Trophoblast cell (in vitro differentiated cells and primary cell): ENCODE measurements at regions not wholly inside any gene's neighbourhood (a gene's known extent, or its start where the extent isn't known, plus 50 kb on each side); places are given as distances from the start of the nearest gene placed in this dataset.

Experiments used
- DNase-seq, 2 donors: peaks; one replicate each; pipeline ENCODE4 v3.0.0-alpha.2; 2016
- H2AFZ ChIP-seq: 2 replicates; pipeline ENCODE4 v1.6.1; 2013; ENCODE audit warnings: low read length, moderate library complexity, mild to moderate bottlenecking; ENCODE audit not compliant: insufficient read depth, poor library complexity
- H2AK5ac ChIP-seq: 2 replicates; pipeline ENCODE4 v1.6.1; 2013; ENCODE audit warnings: mild to moderate bottlenecking, low read length
- H2BK120ac ChIP-seq: 2 replicates; pipeline ENCODE4 v1.6.1; 2013; ENCODE audit warnings: low read length, mild to moderate bottlenecking, moderate library complexity; ENCODE audit not compliant: insufficient read depth, poor library complexity
- H2BK12ac ChIP-seq: 2 replicates; pipeline ENCODE4 v1.6.1; 2013; ENCODE audit warnings: mild to moderate bottlenecking, low read length, moderate library complexity
- H2BK5ac ChIP-seq: 2 replicates; pipeline ENCODE4 v1.6.1; 2013; ENCODE audit warnings: low read length, low read depth, moderate library complexity, mild to moderate bottlenecking; ENCODE audit not compliant: poor library complexity
- H3K14ac ChIP-seq: 2 replicates; pipeline ENCODE4 v1.6.1; 2013; ENCODE audit warnings: mild to moderate bottlenecking, low read length
- H3K18ac ChIP-seq: 2 replicates; pipeline ENCODE4 v1.6.1; 2013; ENCODE audit warnings: mild to moderate bottlenecking, low read length
- H3K23ac ChIP-seq: 2 replicates; pipeline ENCODE4 v1.6.1; 2013; ENCODE audit warnings: low read length
- H3K27ac ChIP-seq: 2 replicates; pipeline ENCODE4 v1.5.1; 2013; ENCODE audit warnings: low read depth, mild to moderate bottlenecking, inconsistent platforms, low read length, moderate library complexity
- H3K27me3 ChIP-seq: 2 replicates; pipeline ENCODE4 v1.6.1; 2013; ENCODE audit warnings: inconsistent platforms, mild to moderate bottlenecking, low read length, moderate library complexity; ENCODE audit not compliant: insufficient read depth
- H3K36me3 ChIP-seq, 2 experiments: 1 replicate in 1 of 2; 2 replicates in 1 of 2; pipeline ENCODE4 v1.6.1; 2013; ENCODE audit warnings: low read length in 2 of 2, mild to moderate bottlenecking in 2 of 2, moderate library complexity in 1 of 2; ENCODE audit not compliant: insufficient read depth in 2 of 2, control insufficient read depth in 1 of 2
- H3K4ac ChIP-seq: 2 replicates; pipeline ENCODE4 v1.6.1; 2013; ENCODE audit warnings: low read depth, mild to moderate bottlenecking, low read length, moderate library complexity
- H3K4me1 ChIP-seq, 2 experiments: 1 replicate in 1 of 2; 2 replicates in 1 of 2; pipeline ENCODE4 v1.6.1; 2013; ENCODE audit warnings: low read length in 2 of 2, mild to moderate bottlenecking in 2 of 2, moderate library complexity in 1 of 2; ENCODE audit not compliant: insufficient read depth in 2 of 2, control insufficient read depth in 1 of 2
- H3K4me2 ChIP-seq: 2 replicates; pipeline ENCODE4 v1.6.1; 2013; ENCODE audit warnings: inconsistent platforms, mild to moderate bottlenecking, low read length, moderate library complexity
- H3K4me3 ChIP-seq: 2 replicates; pipeline ENCODE4 v1.5.1; 2013; ENCODE audit warnings: mild to moderate bottlenecking, low read depth, low read length, inconsistent platforms
- H3K79me1 ChIP-seq: one replicate; pipeline ENCODE4 v1.6.1; 2013; ENCODE audit warnings: low read length
- H3K79me2 ChIP-seq: 2 replicates; pipeline ENCODE4 v1.6.1; 2013; ENCODE audit warnings: low read length, mild to moderate bottlenecking; ENCODE audit not compliant: control insufficient read depth, insufficient read depth, poor library complexity
- H3K9ac ChIP-seq: 2 replicates; pipeline ENCODE4 v1.6.1; 2013; ENCODE audit warnings: mild to moderate bottlenecking, low read length
- H3K9me3 ChIP-seq: 2 replicates; pipeline ENCODE4 v1.6.1; 2013; ENCODE audit warnings: low read depth, mild to moderate bottlenecking, control low read depth, inconsistent platforms, low read length; ENCODE audit not compliant: insufficient read depth
- H4K12ac ChIP-seq: 2 replicates; pipeline ENCODE4 v1.6.1; 2013; ENCODE audit warnings: low read depth, mild to moderate bottlenecking, low read length, moderate library complexity
- H4K8ac ChIP-seq: 2 replicates; pipeline ENCODE4 v1.6.1; 2013; ENCODE audit warnings: low read depth, mild to moderate bottlenecking, low read length, moderate library complexity
- H4K91ac ChIP-seq: one replicate; pipeline ENCODE4 v1.6.1; 2013; ENCODE audit warnings: low read depth, mild to moderate bottlenecking, low read length, moderate library complexity
- WGBS: extraction: QIAGEN DNeasy Blood & Tissue Kit; methylation state at CpG from one replicate; pipeline ENCODE4 v1.1.7; 2013; ENCODE audit warnings: missing lambda C conversion rate; ENCODE audit not compliant: insufficient read length, insufficient coverage; ENCODE audit errors: extremely low coverage; 5-methylcytosine and 5-hydroxymethylcytosine counted together

DNA sequence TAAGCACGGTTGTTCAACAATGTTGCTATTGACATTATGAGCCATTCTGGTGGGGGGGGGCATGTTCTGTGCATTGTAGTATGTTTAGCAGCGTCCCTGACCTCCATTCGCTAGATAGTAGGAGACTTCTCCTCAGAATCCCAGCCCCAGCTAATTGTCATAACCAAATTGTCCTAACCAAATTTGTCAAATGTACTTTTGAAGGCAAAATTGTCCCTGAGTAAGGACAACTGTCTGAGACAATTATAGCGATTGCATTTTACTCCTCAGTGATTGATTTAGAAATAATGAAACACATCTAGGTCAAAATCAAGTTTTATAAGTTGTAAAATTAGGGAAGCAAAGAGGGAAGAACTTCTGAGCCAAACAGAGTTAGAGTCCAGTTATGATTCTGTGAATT is 541.8 kb upstream of the CHORDC1 start:
- Histone ChIP-seq H3K27ac (no peak overlapping the region), H4K91ac (no peak overlapping the region), H2AK5ac (no peak overlapping the region), H3K9ac (no peak overlapping the region), H3K14ac (no peak overlapping the region), H3K27me3 (no peaks in the 10 kb centered on the region), H4K8ac (no peak overlapping the region), H3K36me3 (no peaks in the 10 kb centered on the region), H3K79me1 (no peaks in the 10 kb centered on the region), H3K4me2 (no peak overlapping the region), H3K4ac (no peak overlapping the region), H2BK120ac (no peak overlapping the region), H3K79me2 (no peaks in the 10 kb centered on the region), H4K12ac (no peak overlapping the region), H3K4me1 (no peaks in the 10 kb centered on the region), H2AFZ (no peak overlapping the region), H2BK12ac (no peak overlapping the region), H3K23ac (no peak overlapping the region), H3K18ac (no peak overlapping the region), H2BK5ac (no peak overlapping the region), H3K4me3 (no peak overlapping the region), H3K9me3 (no peaks in the 10 kb centered on the region)
- no peak for DNase-seq
- WGBS: no CpG with 5 or more reads among the region's 4 CpGs

DNA sequence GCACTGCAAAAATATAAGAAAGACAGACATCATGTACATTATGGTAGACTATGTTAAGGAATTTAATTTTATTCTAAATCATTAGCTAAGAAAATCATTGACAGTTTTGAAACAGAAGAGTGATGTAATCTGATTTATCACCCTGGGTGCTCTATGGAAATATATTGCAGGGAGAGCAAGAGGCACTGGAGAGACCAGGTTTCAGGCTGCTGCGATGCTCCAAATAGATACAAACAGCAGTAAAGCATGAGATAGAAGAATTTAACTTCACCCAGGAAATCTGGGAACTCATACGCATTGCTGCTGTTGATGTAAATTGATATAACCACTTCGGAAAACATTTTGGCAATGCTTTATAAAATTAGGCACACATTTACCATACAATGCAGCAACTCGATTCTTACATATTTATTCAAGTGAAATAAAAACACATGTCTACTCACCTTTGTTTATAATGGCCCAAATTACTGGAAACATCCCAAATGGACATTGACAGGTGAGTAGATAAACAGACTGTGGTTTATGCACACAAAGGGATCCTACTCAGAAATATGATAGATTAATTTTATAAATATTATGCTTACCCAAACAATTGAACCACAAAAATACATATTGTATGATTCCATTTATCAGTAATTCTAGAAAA is 535.1 kb upstream of the CHORDC1 start:
- H3K4me3 ChIP-seq: no peak overlapping the region
- WGBS: no CpG with 5 or more reads among the region's 4 CpGs
- H3K4me1 ChIP-seq: no peaks in the 10 kb centered on the region
- H3K14ac ChIP-seq: no peak overlapping the region
- no peak overlapping the region for H2BK120ac ChIP-seq
- H3K36me3 ChIP-seq: no peaks in the 10 kb centered on the region
- H3K27ac ChIP-seq: no peak overlapping the region
- H3K79me2 ChIP-seq: no peaks in the 10 kb centered on the region
- no peak overlapping the region for H2BK5ac ChIP-seq
- no peak overlapping the region for H3K9ac ChIP-seq
- no peak overlapping the region for H4K91ac ChIP-seq
- H3K23ac ChIP-seq: no peak overlapping the region
- H4K8ac ChIP-seq: no peak overlapping the region
- no peak overlapping the region for H3K4ac ChIP-seq
- no peak overlapping the region for H2AFZ ChIP-seq
- no peaks in the 10 kb centered on the region for H3K27me3 ChIP-seq
- no peak for DNase-seq
- H2BK12ac ChIP-seq: no peak overlapping the region
- H3K79me1 ChIP-seq: no peaks in the 10 kb centered on the region
- H2AK5ac ChIP-seq: no peak overlapping the region
- no peak overlapping the region for H3K4me2 ChIP-seq
- H3K9me3 ChIP-seq: no peaks in the 10 kb centered on the region
- no peak overlapping the region for H4K12ac ChIP-seq
- H3K18ac ChIP-seq: no peak overlapping the region

DNA sequence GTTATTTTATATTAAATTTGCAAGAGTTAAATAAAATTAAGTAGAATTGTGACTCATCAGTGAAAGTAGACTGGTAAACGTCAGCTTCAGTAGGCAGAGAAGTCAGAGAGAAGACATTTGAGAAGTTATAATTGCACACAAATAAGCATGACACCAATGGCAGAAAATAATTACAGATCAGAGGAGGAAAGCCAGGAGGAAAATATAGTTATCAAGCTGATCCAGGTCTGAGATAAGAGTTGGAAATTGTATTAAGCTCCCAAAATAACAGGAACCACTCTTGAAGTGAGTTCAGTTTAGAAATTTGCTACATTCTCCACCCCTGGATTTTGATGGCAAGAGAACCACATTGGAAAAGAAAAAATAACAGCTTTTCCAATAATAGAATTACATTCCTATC is 533.8 kb upstream of the CHORDC1 start:
- no peaks in the 10 kb centered on the region for H3K27me3 ChIP-seq
- no peaks in the 10 kb centered on the region for H3K79me1 ChIP-seq
- H3K14ac ChIP-seq: no peak overlapping the region
- H3K23ac ChIP-seq: no peak overlapping the region
- no peaks in the 10 kb centered on the region for H3K4me1 ChIP-seq
- no peak overlapping the region for H2AK5ac ChIP-seq
- no peak overlapping the region for H4K91ac ChIP-seq
- H3K4me2 ChIP-seq: no peak overlapping the region
- H3K9ac ChIP-seq: no peak overlapping the region
- no peaks in the 10 kb centered on the region for H3K36me3 ChIP-seq
- H2AFZ ChIP-seq: no peak overlapping the region
- H2BK5ac ChIP-seq: no peak overlapping the region
- H3K4ac ChIP-seq: no peak overlapping the region
- H4K8ac ChIP-seq: no peak overlapping the region
- no peak overlapping the region for H3K27ac ChIP-seq
- no peak overlapping the region for H2BK120ac ChIP-seq
- H3K4me3 ChIP-seq: no peak overlapping the region
- DNase-seq: no peak
- no peaks in the 10 kb centered on the region for H3K9me3 ChIP-seq
- no peak overlapping the region for H4K12ac ChIP-seq
- no peak overlapping the region for H3K18ac ChIP-seq
- no peak overlapping the region for H2BK12ac ChIP-seq
- H3K79me2 ChIP-seq: no peaks in the 10 kb centered on the region
- no CpG with 5 or more reads among the region's 1 CpG for WGBS

DNA sequence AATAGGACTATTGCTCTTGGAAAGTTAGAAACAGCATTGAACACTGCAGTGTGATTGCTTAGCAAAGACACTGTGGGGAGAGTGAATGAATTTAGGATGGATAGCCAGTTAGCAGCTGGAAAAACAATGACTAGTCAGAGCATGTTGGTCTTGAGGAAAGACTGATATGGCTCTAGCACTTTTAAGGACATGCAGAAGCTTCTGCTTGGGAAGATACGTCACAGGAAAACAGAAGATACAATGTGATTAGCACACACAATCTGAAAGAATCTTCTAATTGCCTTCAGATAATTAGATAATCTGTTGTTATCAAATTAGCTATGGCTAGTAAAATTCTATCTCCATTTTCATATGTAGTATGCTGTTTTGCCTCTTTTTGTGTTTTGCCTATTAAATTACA is 530.7 kb upstream of the CHORDC1 start:
- Histone ChIP-seq H4K12ac (no peak overlapping the region), H3K79me1 (no peaks in the 10 kb centered on the region), H3K4me1 (no peaks in the 10 kb centered on the region), H3K27ac (no peak overlapping the region), H3K18ac (no peak overlapping the region), H3K4ac (no peak overlapping the region), H2BK12ac (no peak overlapping the region), H2AK5ac (no peak overlapping the region), H3K14ac (no peak overlapping the region), H3K4me3 (no peak overlapping the region), H3K36me3 (no peaks in the 10 kb centered on the region), H4K8ac (no peak overlapping the region), H2BK120ac (no peak overlapping the region), H3K27me3 (no peaks in the 10 kb centered on the region), H3K79me2 (no peaks in the 10 kb centered on the region), H2AFZ (no peak overlapping the region), H3K23ac (no peak overlapping the region), H3K4me2 (no peak overlapping the region), H3K9ac (no peak overlapping the region), H4K91ac (no peak overlapping the region), H2BK5ac (no peak overlapping the region), H3K9me3 (no peaks in the 10 kb centered on the region)
- no peak for DNase-seq
- no CpG with 5 or more reads among the region's 1 CpG for WGBS
